Hepatocyte (in vitro differentiated cells): ENCODE measurements at regions not wholly inside any gene's neighbourhood (a gene's known extent, or its start where the extent isn't known, plus 50 kb on each side); places are given as distances from the start of the nearest gene placed in this dataset.
"Not testable (repeated sequence)": the region's sequence is repeated elsewhere in the genome, so short reads cannot be mapped to it uniquely, and the experiment has no call there.

Experiments
- EZH2 ChIP-seq: fragments of 200-600 bp; sonication (generic); IDR thresholded peaks from 2 replicates; pipeline ENCODE4 v1.6.1; 2016; ENCODE audit warnings: antibody characterized with exemption, mild to moderate bottlenecking, borderline replicate concordance
- EZH2phosphoT487 ChIP-seq: fragments of 200-600 bp; sonication (generic); IDR thresholded peaks from one replicate; pipeline ENCODE4 v1.6.1; 2018; ENCODE audit warnings: antibody characterized with exemption, mild to moderate bottlenecking, low read depth, moderate library complexity; ENCODE audit not compliant: unreplicated experiment, severe bottlenecking
- TF ChIP-seq, protein P1 (sequence below): fragments of 200-600 bp; sonication (generic); IDR thresholded peaks from 2 replicates; pipeline ENCODE4 v1.5.1; 2016; ENCODE audit warnings: antibody characterized with exemption, mild to moderate bottlenecking; ENCODE audit not compliant: poor library complexity

GRCh38 chr3:137713965-137714364 lies 50.1 kb upstream of the SOX14 start:
- TF ChIP-seq, protein P1, sequence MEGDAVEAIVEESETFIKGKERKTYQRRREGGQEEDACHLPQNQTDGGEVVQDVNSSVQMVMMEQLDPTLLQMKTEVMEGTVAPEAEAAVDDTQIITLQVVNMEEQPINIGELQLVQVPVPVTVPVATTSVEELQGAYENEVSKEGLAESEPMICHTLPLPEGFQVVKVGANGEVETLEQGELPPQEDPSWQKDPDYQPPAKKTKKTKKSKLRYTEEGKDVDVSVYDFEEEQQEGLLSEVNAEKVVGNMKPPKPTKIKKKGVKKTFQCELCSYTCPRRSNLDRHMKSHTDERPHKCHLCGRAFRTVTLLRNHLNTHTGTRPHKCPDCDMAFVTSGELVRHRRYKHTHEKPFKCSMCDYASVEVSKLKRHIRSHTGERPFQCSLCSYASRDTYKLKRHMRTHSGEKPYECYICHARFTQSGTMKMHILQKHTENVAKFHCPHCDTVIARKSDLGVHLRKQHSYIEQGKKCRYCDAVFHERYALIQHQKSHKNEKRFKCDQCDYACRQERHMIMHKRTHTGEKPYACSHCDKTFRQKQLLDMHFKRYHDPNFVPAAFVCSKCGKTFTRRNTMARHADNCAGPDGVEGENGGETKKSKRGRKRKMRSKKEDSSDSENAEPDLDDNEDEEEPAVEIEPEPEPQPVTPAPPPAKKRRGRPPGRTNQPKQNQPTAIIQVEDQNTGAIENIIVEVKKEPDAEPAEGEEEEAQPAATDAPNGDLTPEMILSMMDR: not testable (repeated sequence)
- not testable (repeated sequence) for TF ChIP-seq EZH2, EZH2phosphoT487
